ENCODE measurements at regions not wholly inside any gene's neighbourhood (a gene's known extent, or its start where the extent isn't known, plus 50 kb on each side); places are given as distances from the start of the nearest gene placed in this dataset.

DNA sequence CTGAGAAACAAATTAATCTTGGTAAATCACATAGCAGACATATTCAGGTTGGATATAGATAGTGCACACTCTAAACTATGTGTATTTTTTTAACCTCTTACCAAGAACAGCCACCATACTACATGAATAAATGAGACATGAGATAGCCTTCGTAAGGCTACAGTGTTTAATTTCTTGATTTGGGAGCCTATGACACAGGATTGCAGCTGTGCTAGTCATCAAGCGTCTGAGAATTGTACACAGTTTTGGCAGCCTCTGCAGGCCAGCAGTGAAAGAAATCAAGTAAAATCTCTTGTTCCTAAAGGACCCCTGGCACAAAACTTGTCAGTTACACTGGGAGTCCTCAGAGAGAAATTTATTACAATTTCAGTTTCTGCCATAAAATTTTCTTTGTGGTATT lies 236.1 kb downstream of the C12orf50 start:
- Histone ChIP-seq H3K27me3 (replicated peaks in 1 of 7) (no peaks in the 10 kb centered on the region), H3K27ac (no peak overlapping the region), H3K4me1 (no peaks in the 10 kb centered on the region), H3K9me3 (no peaks in the 10 kb centered on the region), H3K36me3 (no peaks in the 10 kb centered on the region), H3K4me3 (no peak overlapping the region)
- 60 to 72% (median 62%) methylated on average over 2 of the region's 2 CpGs for WGBS, 5 donors
- TF ChIP-seq POLR2A (IDR thresholded peaks at IDR 0.05) (no peak), POLR2AphosphoS5 (IDR thresholded peaks at IDR 0.05) (no peak)
- TF ChIP-seq, protein P1, sequence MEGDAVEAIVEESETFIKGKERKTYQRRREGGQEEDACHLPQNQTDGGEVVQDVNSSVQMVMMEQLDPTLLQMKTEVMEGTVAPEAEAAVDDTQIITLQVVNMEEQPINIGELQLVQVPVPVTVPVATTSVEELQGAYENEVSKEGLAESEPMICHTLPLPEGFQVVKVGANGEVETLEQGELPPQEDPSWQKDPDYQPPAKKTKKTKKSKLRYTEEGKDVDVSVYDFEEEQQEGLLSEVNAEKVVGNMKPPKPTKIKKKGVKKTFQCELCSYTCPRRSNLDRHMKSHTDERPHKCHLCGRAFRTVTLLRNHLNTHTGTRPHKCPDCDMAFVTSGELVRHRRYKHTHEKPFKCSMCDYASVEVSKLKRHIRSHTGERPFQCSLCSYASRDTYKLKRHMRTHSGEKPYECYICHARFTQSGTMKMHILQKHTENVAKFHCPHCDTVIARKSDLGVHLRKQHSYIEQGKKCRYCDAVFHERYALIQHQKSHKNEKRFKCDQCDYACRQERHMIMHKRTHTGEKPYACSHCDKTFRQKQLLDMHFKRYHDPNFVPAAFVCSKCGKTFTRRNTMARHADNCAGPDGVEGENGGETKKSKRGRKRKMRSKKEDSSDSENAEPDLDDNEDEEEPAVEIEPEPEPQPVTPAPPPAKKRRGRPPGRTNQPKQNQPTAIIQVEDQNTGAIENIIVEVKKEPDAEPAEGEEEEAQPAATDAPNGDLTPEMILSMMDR (IDR thresholded peaks at IDR 0.05 in 8 of 11, conservative IDR thresholded peaks at IDR 0.05 in 3 of 11) = no peak
- intact Hi-C loops (cut with DNase I; ENCODE audit: low total_unique reads) = no loop called here
- DNase-seq = no peak

GRCh38 chr12:87784350-87784749 lies 244.9 kb downstream of the C12orf50 start:
- no peak overlapping the region for H3K4me3 ChIP-seq
- H3K27ac ChIP-seq = no peak overlapping the region
- peak; percentile 51 for DNase-seq
- WGBS, 5 donors = 90 to 94% (median 93%) methylated on average over 21 of the region's 21 CpGs
- TF ChIP-seq POLR2A (IDR thresholded peaks at IDR 0.05) (no peak), POLR2AphosphoS5 (IDR thresholded peaks at IDR 0.05) (no peak)
- TF ChIP-seq, protein P1 (IDR thresholded peaks at IDR 0.05 in 8 of 11, conservative IDR thresholded peaks at IDR 0.05 in 3 of 11) = no peak
- intact Hi-C loops (cut with DNase I; ENCODE audit: low total_unique reads) = no loop called here
- no peaks in the 10 kb centered on the region for H3K9me3 ChIP-seq
- H3K4me1 ChIP-seq = no peaks in the 10 kb centered on the region
- no peaks in the 10 kb centered on the region for H3K27me3 ChIP-seq (replicated peaks in 1 of 7)
- H3K36me3 ChIP-seq = no peaks in the 10 kb centered on the region

DNA sequence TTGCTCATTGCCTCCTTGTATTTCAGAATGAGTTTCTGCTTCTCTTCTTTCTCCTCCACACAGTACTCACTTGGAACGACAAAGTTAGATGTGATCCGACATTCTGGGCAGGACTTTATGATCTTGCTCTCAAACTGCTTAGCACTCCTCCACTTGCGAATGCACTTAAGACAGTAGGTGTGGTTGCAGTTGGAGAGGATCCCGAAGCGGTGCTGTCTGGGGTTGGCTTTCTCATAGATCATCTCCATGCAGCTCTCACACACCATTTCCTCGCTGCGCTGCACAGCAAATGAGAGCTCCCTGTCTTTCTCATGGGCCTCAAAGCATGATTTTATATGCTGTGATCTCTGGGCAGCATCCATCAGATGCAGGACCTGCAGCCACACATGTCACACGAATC lies 245.7 kb downstream of the C12orf50 start:
- no peaks in the 10 kb centered on the region for H3K9me3 ChIP-seq
- no peaks in the 10 kb centered on the region for H3K4me1 ChIP-seq
- 83 to 90% (median 85%) methylated on average over 8 of the region's 8 CpGs for WGBS, 5 donors
- H3K4me3 ChIP-seq = no peak overlapping the region
- TF ChIP-seq POLR2A (IDR thresholded peaks at IDR 0.05) = no peak
- no peak for TF ChIP-seq POLR2AphosphoS5 (IDR thresholded peaks at IDR 0.05)
- no peak overlapping the region for H3K27ac ChIP-seq
- no peaks in the 10 kb centered on the region for H3K27me3 ChIP-seq (replicated peaks in 1 of 7)
- peak; percentile 32 for DNase-seq
- no peaks in the 10 kb centered on the region for H3K36me3 ChIP-seq
- intact Hi-C loops (cut with DNase I; ENCODE audit: low total_unique reads) = no loop called here

GRCh38 chr12:87782838-87783237 lies 246.4 kb downstream of the C12orf50 start:
- no peaks in the 10 kb centered on the region for H3K27me3 ChIP-seq (replicated peaks in 1 of 7)
- H3K9me3 ChIP-seq = no peaks in the 10 kb centered on the region
- 78 to 94% (median 92%) methylated on average over 3 of the region's 3 CpGs for WGBS, 5 donors
- no peak overlapping the region for H3K27ac ChIP-seq
- no peak for DNase-seq
- intact Hi-C loops (cut with DNase I; ENCODE audit: low total_unique reads) = no loop called here
- TF ChIP-seq POLR2A (IDR thresholded peaks at IDR 0.05) = no peak
- no peak for TF ChIP-seq POLR2AphosphoS5 (IDR thresholded peaks at IDR 0.05)
- TF ChIP-seq, protein P1 (IDR thresholded peaks at IDR 0.05 in 8 of 11, conservative IDR thresholded peaks at IDR 0.05 in 3 of 11) = no peak
- no peak overlapping the region for H3K4me3 ChIP-seq
- no peaks in the 10 kb centered on the region for H3K4me1 ChIP-seq
- H3K36me3 ChIP-seq = no peaks in the 10 kb centered on the region
